C1 segment of cervical spinal cord (tissue), 14 donors: ENCODE measurements at regions not wholly inside any gene's neighbourhood (a gene's known extent, or its start where the extent isn't known, plus 50 kb on each side); places are given as distances from the start of the nearest gene placed in this dataset.
"Not testable (repeated sequence)": the region's sequence is repeated elsewhere in the genome, so short reads cannot be mapped to it uniquely, and the experiment has no call there.

Experiments
- DNase-seq, 14 donors: peaks; one replicate each; lab custom pipeline; 2025; lab: John Stamatoyannopoulos, UW

- no peak for DNase-seq
Measured at GRCh38 chr17:53765609-53766008, 57.1 kb upstream of the KIF2B start.

GRCh38 chr17:53765129-53765528 lies 57.6 kb upstream of the KIF2B start:
- no peak for DNase-seq

GRCh38 chr17:53757559-53757958 lies 65.2 kb upstream of the KIF2B start:
- no peak for DNase-seq

- DNase-seq = not testable (repeated sequence)
Measured at GRCh38 chr17:53757116-53757515, 65.6 kb upstream of the KIF2B start.

- no peak for DNase-seq
Measured at GRCh38 chr17:53749178-53749577, 73.5 kb upstream of the KIF2B start.

- not testable (repeated sequence) for DNase-seq
Measured at GRCh38 chr17:53748159-53748820, 74.4 kb upstream of the KIF2B start.

GRCh38 chr17:53740312-53740711 lies 82.4 kb upstream of the KIF2B start:
- no peak for DNase-seq

- DNase-seq = no peak
Measured at GRCh38 chr17:53736516-53737240, 86.0 kb upstream of the KIF2B start.

GRCh38 chr17:53724726-53725125 lies 98.0 kb upstream of the KIF2B start:
- DNase-seq = no peak

- no peak for DNase-seq
Measured at GRCh38 chr17:53722407-53722806, 100.3 kb upstream of the KIF2B start.

GRCh38 chr17:53721101-53721500 lies 101.6 kb upstream of the KIF2B start:
- no peak for DNase-seq

- no peak for DNase-seq
Measured at GRCh38 chr17:53719229-53719628, 103.5 kb upstream of the KIF2B start.

- no peak for DNase-seq
Measured at GRCh38 chr17:53707566-53707965, 115.2 kb upstream of the KIF2B start.

GRCh38 chr17:53696286-53696685 lies 126.4 kb upstream of the KIF2B start:
- DNase-seq = no peak

GRCh38 chr17:53687324-53687723 lies 135.4 kb upstream of the KIF2B start:
- DNase-seq = no peak

- DNase-seq = no peak
Measured at GRCh38 chr17:53680745-53681144, 142.0 kb upstream of the KIF2B start.

GRCh38 chr17:53668854-53669253 lies 153.9 kb upstream of the KIF2B start:
- no peak for DNase-seq

GRCh38 chr17:53662608-53663007 lies 160.1 kb upstream of the KIF2B start:
- DNase-seq = no peak

- no peak for DNase-seq
Measured at GRCh38 chr17:53659181-53659580, 163.5 kb upstream of the KIF2B start.

- DNase-seq = no peak
Measured at GRCh38 chr17:53655591-53655990, 167.1 kb upstream of the KIF2B start.

GRCh38 chr17:53649201-53649600 lies 173.5 kb upstream of the KIF2B start:
- DNase-seq = no peak

- no peak for DNase-seq
Measured at GRCh38 chr17:53646835-53647234, 175.9 kb upstream of the KIF2B start.

- DNase-seq = no peak
Measured at GRCh38 chr17:53640808-53641207, 181.9 kb upstream of the KIF2B start.
